ENCODE measurements at regions not wholly inside any gene's neighbourhood (a gene's known extent, or its start where the extent isn't known, plus 50 kb on each side); places are given as distances from the start of the nearest gene placed in this dataset.

GRCh38 chr6:1136827-1137226, 175.1 kb upstream of the FOXQ1 start:
- H3K27me3 ChIP-seq (ENCODE audit: insufficient read depth, low read length): no peaks in the 10 kb centered on the region
- H3K36me3 ChIP-seq (ENCODE audit: insufficient read depth, low read depth, low read length): no peaks in the 10 kb centered on the region
- no peaks in the 10 kb centered on the region for H3K4me1 ChIP-seq (ENCODE audit: insufficient read depth, low read length)
- H3K27ac ChIP-seq (ENCODE audit: low read length): no peak overlapping the region
- H3K4me3 ChIP-seq (ENCODE audit: low read length): no peak overlapping the region
- no peak overlapping the region for H3K9ac ChIP-seq (ENCODE audit: low read depth, low read length)
- peaks cover 6% of the 10 kb centered on the region; the same call in 1 of the 2 replicates for H3K9me3 ChIP-seq (ENCODE audit: insufficient read depth, low read depth, low read length)

GRCh38 chr6:1136415-1136774, 175.5 kb upstream of the FOXQ1 start:
- no peaks in the 10 kb centered on the region for H3K27me3 ChIP-seq (ENCODE audit: insufficient read depth, low read length)
- no peaks in the 10 kb centered on the region for H3K36me3 ChIP-seq (ENCODE audit: insufficient read depth, low read depth, low read length)
- H3K4me1 ChIP-seq (ENCODE audit: insufficient read depth, low read length): no peaks in the 10 kb centered on the region
- no peak overlapping the region for H3K27ac ChIP-seq (ENCODE audit: low read length)
- no peak overlapping the region for H3K9ac ChIP-seq (ENCODE audit: low read depth, low read length)
- H3K9me3 ChIP-seq (ENCODE audit: insufficient read depth, low read depth, low read length): peaks cover 6% of the 10 kb centered on the region; the same call in 1 of the 2 replicates
- no peak overlapping the region for H3K4me3 ChIP-seq (ENCODE audit: low read length)

GRCh38 chr6:1135726-1136414, 176.0 kb upstream of the FOXQ1 start:
- no peak overlapping the region for H3K9ac ChIP-seq (ENCODE audit: low read depth, low read length)
- no peak overlapping the region for H3K27ac ChIP-seq (ENCODE audit: low read length)

GRCh38 chr6:1131285-1132079, 180.4 kb upstream of the FOXQ1 start:
- Histone ChIP-seq H3K9ac (ENCODE audit: low read depth, low read length) (no peak overlapping the region), H3K27ac (ENCODE audit: low read length) (no peak overlapping the region), H3K27me3 (ENCODE audit: insufficient read depth, low read length) (no peaks in the 10 kb centered on the region), H3K36me3 (ENCODE audit: insufficient read depth, low read depth, low read length) (no peaks in the 10 kb centered on the region), H3K4me1 (ENCODE audit: insufficient read depth, low read length) (no peaks in the 10 kb centered on the region), H3K9me3 (ENCODE audit: insufficient read depth, low read depth, low read length) (no peaks in the 10 kb centered on the region), H3K4me3 (ENCODE audit: low read length) (no peak overlapping the region)

More at GRCh38 chr6:1135726-1136414, 176.0 kb upstream of the FOXQ1 start:
- Histone ChIP-seq H3K36me3 (ENCODE audit: insufficient read depth, low read depth, low read length) (no peaks in the 10 kb centered on the region), H3K4me3 (ENCODE audit: low read length) (no peak overlapping the region), H3K4me1 (ENCODE audit: insufficient read depth, low read length) (no peaks in the 10 kb centered on the region), H3K9me3 (ENCODE audit: insufficient read depth, low read depth, low read length) (peaks cover 6% of the 10 kb centered on the region; the same call in 1 of the 2 replicates), H3K27me3 (ENCODE audit: insufficient read depth, low read length) (no peaks in the 10 kb centered on the region)

GRCh38 chr6:1130709-1131108, 181.2 kb upstream of the FOXQ1 start:
- no peaks in the 10 kb centered on the region for H3K4me1 ChIP-seq (ENCODE audit: insufficient read depth, low read length)
- no peak overlapping the region for H3K4me3 ChIP-seq (ENCODE audit: low read length)
- no peaks in the 10 kb centered on the region for H3K9me3 ChIP-seq (ENCODE audit: insufficient read depth, low read depth, low read length)
- H3K36me3 ChIP-seq (ENCODE audit: insufficient read depth, low read depth, low read length): no peaks in the 10 kb centered on the region
- no peak overlapping the region for H3K9ac ChIP-seq (ENCODE audit: low read depth, low read length)
- H3K27me3 ChIP-seq (ENCODE audit: insufficient read depth, low read length): no peaks in the 10 kb centered on the region
- H3K27ac ChIP-seq (ENCODE audit: low read length): no peak overlapping the region

- Histone ChIP-seq H3K9me3 (ENCODE audit: insufficient read depth, low read depth, low read length) (no peaks in the 10 kb centered on the region), H3K4me3 (ENCODE audit: low read length) (no peak overlapping the region), H3K4me1 (ENCODE audit: insufficient read depth, low read length) (no peaks in the 10 kb centered on the region), H3K9ac (ENCODE audit: low read depth, low read length) (no peak overlapping the region), H3K36me3 (ENCODE audit: insufficient read depth, low read depth, low read length) (no peaks in the 10 kb centered on the region), H3K27me3 (ENCODE audit: insufficient read depth, low read length) (no peaks in the 10 kb centered on the region), H3K27ac (ENCODE audit: low read length) (no peak overlapping the region)
These were observed 182.8 kb upstream of the FOXQ1 start for GRCh38 chr6:1129131-1129530.

GRCh38 chr6:1127597-1128288, 184.2 kb upstream of the FOXQ1 start:
- H3K27ac ChIP-seq (ENCODE audit: low read length): no peak overlapping the region
- no peak overlapping the region for H3K4me3 ChIP-seq (ENCODE audit: low read length)
- no peaks in the 10 kb centered on the region for H3K36me3 ChIP-seq (ENCODE audit: insufficient read depth, low read depth, low read length)
- H3K27me3 ChIP-seq (ENCODE audit: insufficient read depth, low read length): no peaks in the 10 kb centered on the region
- H3K9me3 ChIP-seq (ENCODE audit: insufficient read depth, low read depth, low read length): no peaks in the 10 kb centered on the region
- no peaks in the 10 kb centered on the region for H3K4me1 ChIP-seq (ENCODE audit: insufficient read depth, low read length)
- H3K9ac ChIP-seq (ENCODE audit: low read depth, low read length): no peak overlapping the region

GRCh38 chr6:1127129-1127528, 184.8 kb upstream of the FOXQ1 start:
- Histone ChIP-seq H3K4me3 (ENCODE audit: low read length) (no peak overlapping the region), H3K36me3 (ENCODE audit: insufficient read depth, low read depth, low read length) (no peaks in the 10 kb centered on the region), H3K9ac (ENCODE audit: low read depth, low read length) (no peak overlapping the region), H3K9me3 (ENCODE audit: insufficient read depth, low read depth, low read length) (no peaks in the 10 kb centered on the region), H3K27me3 (ENCODE audit: insufficient read depth, low read length) (no peaks in the 10 kb centered on the region), H3K4me1 (ENCODE audit: insufficient read depth, low read length) (no peaks in the 10 kb centered on the region), H3K27ac (ENCODE audit: low read length) (no peak overlapping the region)

- H3K4me1 ChIP-seq (ENCODE audit: insufficient read depth, low read length): no peaks in the 10 kb centered on the region
- H3K9ac ChIP-seq (ENCODE audit: low read depth, low read length): no peak overlapping the region
- no peaks in the 10 kb centered on the region for H3K9me3 ChIP-seq (ENCODE audit: insufficient read depth, low read depth, low read length)
- H3K27ac ChIP-seq (ENCODE audit: low read length): no peak overlapping the region
- no peak overlapping the region for H3K4me3 ChIP-seq (ENCODE audit: low read length)
- no peaks in the 10 kb centered on the region for H3K36me3 ChIP-seq (ENCODE audit: insufficient read depth, low read depth, low read length)
- no peaks in the 10 kb centered on the region for H3K27me3 ChIP-seq (ENCODE audit: insufficient read depth, low read length)
These were observed 185.9 kb upstream of the FOXQ1 start for GRCh38 chr6:1126036-1126435.

- no peak overlapping the region for H3K27ac ChIP-seq (ENCODE audit: low read length)
- H3K9me3 ChIP-seq (ENCODE audit: insufficient read depth, low read depth, low read length): no peaks in the 10 kb centered on the region
- no peaks in the 10 kb centered on the region for H3K36me3 ChIP-seq (ENCODE audit: insufficient read depth, low read depth, low read length)
- H3K27me3 ChIP-seq (ENCODE audit: insufficient read depth, low read length): no peaks in the 10 kb centered on the region
- no peaks in the 10 kb centered on the region for H3K4me1 ChIP-seq (ENCODE audit: insufficient read depth, low read length)
- H3K9ac ChIP-seq (ENCODE audit: low read depth, low read length): no peak overlapping the region
- H3K4me3 ChIP-seq (ENCODE audit: low read length): no peak overlapping the region
These were observed 186.6 kb upstream of the FOXQ1 start for GRCh38 chr6:1125297-1125696.

- H3K9me3 ChIP-seq (ENCODE audit: insufficient read depth, low read depth, low read length): no peaks in the 10 kb centered on the region
These were observed 187.0 kb upstream of the FOXQ1 start for GRCh38 chr6:1124885-1125284.

More at GRCh38 chr6:1124885-1125284, 187.0 kb upstream of the FOXQ1 start:
- H3K27me3 ChIP-seq (ENCODE audit: insufficient read depth, low read length): no peaks in the 10 kb centered on the region
- H3K9ac ChIP-seq (ENCODE audit: low read depth, low read length): no peak overlapping the region
- no peaks in the 10 kb centered on the region for H3K4me1 ChIP-seq (ENCODE audit: insufficient read depth, low read length)
- H3K27ac ChIP-seq (ENCODE audit: low read length): no peak overlapping the region
- H3K36me3 ChIP-seq (ENCODE audit: insufficient read depth, low read depth, low read length): no peaks in the 10 kb centered on the region
- no peak overlapping the region for H3K4me3 ChIP-seq (ENCODE audit: low read length)

Data from iPS-20b (cell line).